ENCODE measurements at regions not wholly inside any gene's neighbourhood (a gene's known extent, or its start where the extent isn't known, plus 50 kb on each side); places are given as distances from the start of the nearest gene placed in this dataset.

GRCh38 chr5:167573370-167574127, 717.9 kb upstream of the WWC1 start:
- Mint-ChIP-seq H3K36me3 (ENCODE audit: insufficient read depth) (no peaks in the 10 kb centered on the region), H3K4me3 (no peak overlapping the region), H3K27me3 (peaks cover 0 to 6% of the 10 kb centered on the region in 2 donors), H3K9me3 (peaks cover 9 to 14% of the 10 kb centered on the region in 2 donors), H3K27ac (no peak overlapping the region), H3K4me1 (ENCODE audit: low read depth in 2 of 2) (no peaks in the 10 kb centered on the region)
- DNase-seq (no peak), ATAC-seq (replicated peaks) (no peak)

GRCh38 chr5:167574464-167574863, 717.0 kb upstream of the WWC1 start:
- no peak overlapping the region for H3K4me3 Mint-ChIP-seq
- no peak overlapping the region for H3K27ac Mint-ChIP-seq
- H3K36me3 Mint-ChIP-seq (ENCODE audit: insufficient read depth) = no peaks in the 10 kb centered on the region

GRCh38 chr5:167575330-167575729, 716.1 kb upstream of the WWC1 start:
- DNase-seq (no peak), ATAC-seq (replicated peaks) (no peak)
- H3K4me3 Mint-ChIP-seq = no peak overlapping the region
- H3K9me3 Mint-ChIP-seq = peaks cover 4 to 8% of the 10 kb centered on the region in 2 donors
- H3K27ac Mint-ChIP-seq = no peak overlapping the region
- no peaks in the 10 kb centered on the region for H3K36me3 Mint-ChIP-seq (ENCODE audit: insufficient read depth)
- H3K4me1 Mint-ChIP-seq (ENCODE audit: low read depth in 2 of 2) = no peaks in the 10 kb centered on the region
- H3K27me3 Mint-ChIP-seq = peaks cover 0 to 6% of the 10 kb centered on the region in 2 donors

More at GRCh38 chr5:167574464-167574863, 717.0 kb upstream of the WWC1 start:
- no peak for ATAC-seq (replicated peaks)
- Mint-ChIP-seq H3K4me1 (ENCODE audit: low read depth in 2 of 2) (no peaks in the 10 kb centered on the region), H3K9me3 (peaks cover 9 to 14% of the 10 kb centered on the region in 2 donors), H3K27me3 (peaks cover 0 to 6% of the 10 kb centered on the region in 2 donors)
- no peak for DNase-seq

- Mint-ChIP-seq H3K4me1 (ENCODE audit: low read depth in 2 of 2) (no peaks in the 10 kb centered on the region), H3K27me3 (peaks cover 0 to 6% of the 10 kb centered on the region in 2 donors), H3K36me3 (ENCODE audit: insufficient read depth) (no peaks in the 10 kb centered on the region), H3K4me3 (no peak overlapping the region), H3K27ac (no peak overlapping the region), H3K9me3 (peaks cover 4 to 5% of the 10 kb centered on the region in 2 donors)
- no peak for ATAC-seq (replicated peaks)
- DNase-seq = no peak
Measured at GRCh38 chr5:167576126-167576525, 715.3 kb upstream of the WWC1 start.

- Mint-ChIP-seq H3K9me3 (peaks cover 3 to 5% of the 10 kb centered on the region in 2 donors), H3K36me3 (ENCODE audit: insufficient read depth) (no peaks in the 10 kb centered on the region), H3K4me1 (ENCODE audit: low read depth in 2 of 2) (no peaks in the 10 kb centered on the region), H3K27ac (no peak overlapping the region), H3K27me3 (peaks cover 0 to 6% of the 10 kb centered on the region in 2 donors), H3K4me3 (no peak overlapping the region)
- no peak for ATAC-seq (replicated peaks)
- DNase-seq = no peak
Measured at GRCh38 chr5:167576897-167577296, 714.5 kb upstream of the WWC1 start.

- Mint-ChIP-seq H3K27me3 (peaks cover 0 to 6% of the 10 kb centered on the region in 2 donors), H3K27ac (no peak overlapping the region), H3K9me3 (peaks cover 2 to 5% of the 10 kb centered on the region in 2 donors), H3K4me3 (no peak overlapping the region), H3K4me1 (ENCODE audit: low read depth in 2 of 2) (no peaks in the 10 kb centered on the region), H3K36me3 (ENCODE audit: insufficient read depth) (no peaks in the 10 kb centered on the region)
- ATAC-seq (replicated peaks) = no peak
- no peak for DNase-seq
Measured at GRCh38 chr5:167577616-167578015, 713.8 kb upstream of the WWC1 start.

- ATAC-seq (replicated peaks) (no peak), DNase-seq (no peak)
- H3K36me3 Mint-ChIP-seq (ENCODE audit: insufficient read depth) = no peaks in the 10 kb centered on the region
- no peak overlapping the region for H3K27ac Mint-ChIP-seq
- peaks cover 3 to 11% of the 10 kb centered on the region in 2 donors for H3K9me3 Mint-ChIP-seq
- H3K4me3 Mint-ChIP-seq = no peak overlapping the region
- peaks cover 0 to 6% of the 10 kb centered on the region in 2 donors for H3K27me3 Mint-ChIP-seq
- no peaks in the 10 kb centered on the region for H3K4me1 Mint-ChIP-seq (ENCODE audit: low read depth in 2 of 2)
Measured at GRCh38 chr5:167578977-167579692, 712.3 kb upstream of the WWC1 start.

- H3K4me1 Mint-ChIP-seq (ENCODE audit: low read depth in 2 of 2) = no peaks in the 10 kb centered on the region
- H3K27me3 Mint-ChIP-seq = peaks cover 0 to 2% of the 10 kb centered on the region in 2 donors
- no peak for ATAC-seq (replicated peaks)
- H3K36me3 Mint-ChIP-seq (ENCODE audit: insufficient read depth) = no peaks in the 10 kb centered on the region
- H3K4me3 Mint-ChIP-seq = no peak overlapping the region
- no peak for DNase-seq
- H3K27ac Mint-ChIP-seq = no peak overlapping the region
- H3K9me3 Mint-ChIP-seq = peaks cover 3 to 11% of the 10 kb centered on the region in 2 donors
Measured at GRCh38 chr5:167579693-167580055, 711.8 kb upstream of the WWC1 start.

- DNase-seq (no peak), ATAC-seq (replicated peaks) (no peak)
- no peak overlapping the region for H3K4me3 Mint-ChIP-seq
- no peaks in the 10 kb centered on the region for H3K27me3 Mint-ChIP-seq
- no peaks in the 10 kb centered on the region for H3K4me1 Mint-ChIP-seq (ENCODE audit: low read depth in 2 of 2)
- H3K27ac Mint-ChIP-seq = no peak overlapping the region
- no peaks in the 10 kb centered on the region for H3K36me3 Mint-ChIP-seq (ENCODE audit: insufficient read depth)
- H3K9me3 Mint-ChIP-seq = peaks cover 3 to 11% of the 10 kb centered on the region in 2 donors
Measured at GRCh38 chr5:167580608-167581007, 710.8 kb upstream of the WWC1 start.

- Mint-ChIP-seq H3K4me1 (ENCODE audit: low read depth in 2 of 2) (no peaks in the 10 kb centered on the region), H3K9me3 (peaks cover 5 to 11% of the 10 kb centered on the region in 2 donors), H3K36me3 (ENCODE audit: insufficient read depth) (no peaks in the 10 kb centered on the region), H3K4me3 (no peak overlapping the region), H3K27me3 (no peaks in the 10 kb centered on the region), H3K27ac (no peak overlapping the region)
- DNase-seq (no peak), ATAC-seq (replicated peaks) (no peak)
Measured at GRCh38 chr5:167582283-167582682, 709.2 kb upstream of the WWC1 start.

GRCh38 chr5:167582886-167583285, 708.6 kb upstream of the WWC1 start:
- no peak overlapping the region for H3K4me3 Mint-ChIP-seq
- H3K27me3 Mint-ChIP-seq = no peaks in the 10 kb centered on the region
- ATAC-seq (replicated peaks) = no peak
- no peak overlapping the region for H3K27ac Mint-ChIP-seq
- DNase-seq = no peak
- H3K9me3 Mint-ChIP-seq = peaks cover 6 to 7% of the 10 kb centered on the region in 2 donors
- H3K36me3 Mint-ChIP-seq (ENCODE audit: insufficient read depth) = no peaks in the 10 kb centered on the region
- no peaks in the 10 kb centered on the region for H3K4me1 Mint-ChIP-seq (ENCODE audit: low read depth in 2 of 2)

GRCh38 chr5:167585184-167585583, 706.3 kb upstream of the WWC1 start:
- ATAC-seq (replicated peaks) (no peak), DNase-seq (no peak)
- no peak overlapping the region for H3K27ac Mint-ChIP-seq
- H3K4me1 Mint-ChIP-seq (ENCODE audit: low read depth in 2 of 2) = no peaks in the 10 kb centered on the region
- H3K9me3 Mint-ChIP-seq = peaks cover 6% of the 10 kb centered on the region in 2 donors
- H3K4me3 Mint-ChIP-seq = no peak overlapping the region
- no peaks in the 10 kb centered on the region for H3K27me3 Mint-ChIP-seq
- no peaks in the 10 kb centered on the region for H3K36me3 Mint-ChIP-seq (ENCODE audit: insufficient read depth)

GRCh38 chr5:167587772-167588437, 703.5 kb upstream of the WWC1 start:
- Mint-ChIP-seq H3K4me1 (ENCODE audit: low read depth in 2 of 2) (no peaks in the 10 kb centered on the region), H3K9me3 (peaks cover 6% of the 10 kb centered on the region in 2 donors), H3K27ac (no peak overlapping the region), H3K27me3 (no peaks in the 10 kb centered on the region), H3K4me3 (no peak overlapping the region), H3K36me3 (ENCODE audit: insufficient read depth) (no peaks in the 10 kb centered on the region)
- ATAC-seq (replicated peaks) (no peak), DNase-seq (no peak)

All from effector memory CD8-positive, alpha-beta T cell (primary cell).